Activated T-cell treated with anti-CD3 and anti-CD28 coated beads for 4 hours (primary cell): ENCODE measurements at regions not wholly inside any gene's neighbourhood (a gene's known extent, or its start where the extent isn't known, plus 50 kb on each side); places are given as distances from the start of the nearest gene placed in this dataset.
"Not testable (repeated sequence)": the region's sequence is repeated elsewhere in the genome, so short reads cannot be mapped to it uniquely, and the experiment has no call there.

ENCODE experiments used
- DNase-seq: peaks from one replicate; pipeline ENCODE4 v3.0.0-alpha.2; 2020

GRCh38 chr10:130962240-130963051, 349.1 kb downstream of the TCERG1L start:
- no peak for DNase-seq

- no peak for DNase-seq
Observed at GRCh38 chr10:130963052-130963393, 348.5 kb downstream of the TCERG1L start.

- no peak for DNase-seq
Observed at GRCh38 chr10:130963786-130964522, 347.6 kb downstream of the TCERG1L start.

- DNase-seq = no peak
Observed at GRCh38 chr10:130964771-130965170, 346.8 kb downstream of the TCERG1L start.

- no peak for DNase-seq
Observed at GRCh38 chr10:130967161-130967560, 344.4 kb downstream of the TCERG1L start.

GRCh38 chr10:130967784-130968183, 343.7 kb downstream of the TCERG1L start:
- no peak for DNase-seq

GRCh38 chr10:130968511-130968910, 343.0 kb downstream of the TCERG1L start:
- no peak for DNase-seq

- DNase-seq = no peak
Observed at GRCh38 chr10:130968964-130969363, 342.6 kb downstream of the TCERG1L start.

- no peak for DNase-seq
Observed at GRCh38 chr10:130969700-130970099, 341.8 kb downstream of the TCERG1L start.

- no peak for DNase-seq
Observed at GRCh38 chr10:130970341-130971122, 341.0 kb downstream of the TCERG1L start.

GRCh38 chr10:130971123-130971435, 340.4 kb downstream of the TCERG1L start:
- DNase-seq = no peak

- DNase-seq = no peak
Observed at GRCh38 chr10:130973127-130973839, 338.2 kb downstream of the TCERG1L start.

- DNase-seq = no peak
Observed at GRCh38 chr10:130974166-130974565, 337.4 kb downstream of the TCERG1L start.

GRCh38 chr10:130975351-130975750, 336.2 kb downstream of the TCERG1L start:
- DNase-seq = not testable (repeated sequence)

GRCh38 chr10:130982802-130983201, 328.7 kb downstream of the TCERG1L start:
- DNase-seq = no peak

GRCh38 chr10:130983749-130984148, 327.8 kb downstream of the TCERG1L start:
- DNase-seq = no peak

- no peak for DNase-seq
Observed at GRCh38 chr10:130984686-130985085, 326.8 kb downstream of the TCERG1L start.

- DNase-seq = no peak
Observed at GRCh38 chr10:130985158-130985753, 326.3 kb downstream of the TCERG1L start.

GRCh38 chr10:130986846-130987245, 324.7 kb downstream of the TCERG1L start:
- no peak for DNase-seq

- DNase-seq = no peak
Observed at GRCh38 chr10:130987401-130987800, 324.1 kb downstream of the TCERG1L start.

GRCh38 chr10:130989670-130990232, 321.8 kb downstream of the TCERG1L start:
- no peak for DNase-seq

GRCh38 chr10:130990486-130990885, 321.0 kb downstream of the TCERG1L start:
- no peak for DNase-seq
